GM12892 (cell line): ENCODE measurements at regions not wholly inside any gene's neighbourhood (a gene's known extent, or its start where the extent isn't known, plus 50 kb on each side); places are given as distances from the start of the nearest gene placed in this dataset.

ENCODE experiments used
- POLR2A ChIP-seq: IDR thresholded peaks from 2 replicates; pipeline ENCODE4 v1.6.1; 2011; ENCODE audit warnings: low read depth, low read length, control low read depth
- POLR2AphosphoS5 ChIP-seq: IDR thresholded peaks from 2 replicates; pipeline ENCODE4 v1.6.1; 2011; ENCODE audit warnings: low read depth, low read length, control low read depth

DNA sequence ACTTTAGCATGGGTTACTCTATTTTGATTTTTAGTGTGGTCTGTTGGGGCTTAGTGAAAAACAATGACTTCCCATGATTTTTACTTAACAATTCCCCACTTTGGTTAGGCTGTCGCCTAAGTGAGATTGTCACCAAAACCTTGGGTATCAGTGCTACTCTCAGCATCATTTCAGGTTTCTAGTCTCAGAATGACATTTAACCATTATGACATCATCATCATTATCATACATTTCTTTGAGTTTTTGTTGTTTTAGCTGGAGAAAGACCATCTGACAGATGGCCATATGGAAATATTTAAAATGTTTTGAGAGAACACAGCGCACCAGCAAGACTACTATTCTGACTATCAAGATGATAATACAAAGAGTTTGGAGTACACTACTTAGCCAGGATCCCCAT lies 551.0 kb upstream of the PTPRD start:
- no peak for TF ChIP-seq POLR2AphosphoS5
- TF ChIP-seq POLR2A = no peak
